ENCODE measurements at regions not wholly inside any gene's neighbourhood (a gene's known extent, or its start where the extent isn't known, plus 50 kb on each side); places are given as distances from the start of the nearest gene placed in this dataset.

GRCh38 chr12:84660139-84660538, 252.5 kb downstream of the SLC6A15 start:
- no peak for DNase-seq

GRCh38 chr12:84658877-84659276, 253.7 kb downstream of the SLC6A15 start:
- no peak for DNase-seq

GRCh38 chr12:84656705-84657104, 255.9 kb downstream of the SLC6A15 start:
- no peak for DNase-seq

GRCh38 chr12:84653482-84653881, 259.1 kb downstream of the SLC6A15 start:
- DNase-seq, result no peak

DNA sequence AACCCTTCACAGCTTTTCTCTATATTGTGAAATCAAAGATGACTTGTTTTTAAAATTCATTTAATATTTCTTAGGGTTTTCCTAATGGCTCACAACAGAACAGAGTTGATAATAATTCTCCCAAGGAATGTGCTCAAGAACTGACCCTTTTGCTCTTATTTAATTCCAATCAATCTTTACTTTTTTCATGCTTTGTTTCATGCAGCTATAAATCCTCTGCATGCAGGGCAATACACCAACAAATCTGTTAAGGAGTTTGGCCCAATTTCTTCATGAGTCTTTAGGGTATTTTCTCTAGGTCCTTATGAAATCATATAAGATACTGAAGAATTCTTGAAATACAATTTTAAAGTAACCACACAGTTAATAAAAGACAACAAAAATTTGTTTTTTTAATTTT, 264.2 kb downstream of the SLC6A15 start:
- no peak for DNase-seq

DNA sequence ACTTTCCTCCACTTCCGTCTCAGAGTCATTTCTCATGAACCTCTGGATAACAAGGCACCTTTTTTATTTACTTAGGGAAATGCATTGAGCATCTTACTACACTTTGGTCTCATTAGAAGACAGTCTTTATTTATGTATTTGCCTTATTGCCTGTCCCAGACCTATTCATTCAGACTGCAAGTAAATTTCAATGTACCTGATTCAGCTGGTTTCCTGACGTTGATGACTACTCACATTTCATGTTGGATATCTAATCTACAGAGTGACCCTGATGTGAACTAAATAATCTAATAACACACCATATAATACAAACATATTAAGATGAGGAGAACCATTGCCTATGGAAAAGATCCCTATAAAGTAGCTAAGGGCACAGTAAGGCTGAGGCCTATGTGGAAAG, 267.7 kb downstream of the SLC6A15 start:
- DNase-seq, result no peak

- no peak for DNase-seq
Measured at GRCh38 chr12:84643993-84644392, 268.6 kb downstream of the SLC6A15 start.

DNA sequence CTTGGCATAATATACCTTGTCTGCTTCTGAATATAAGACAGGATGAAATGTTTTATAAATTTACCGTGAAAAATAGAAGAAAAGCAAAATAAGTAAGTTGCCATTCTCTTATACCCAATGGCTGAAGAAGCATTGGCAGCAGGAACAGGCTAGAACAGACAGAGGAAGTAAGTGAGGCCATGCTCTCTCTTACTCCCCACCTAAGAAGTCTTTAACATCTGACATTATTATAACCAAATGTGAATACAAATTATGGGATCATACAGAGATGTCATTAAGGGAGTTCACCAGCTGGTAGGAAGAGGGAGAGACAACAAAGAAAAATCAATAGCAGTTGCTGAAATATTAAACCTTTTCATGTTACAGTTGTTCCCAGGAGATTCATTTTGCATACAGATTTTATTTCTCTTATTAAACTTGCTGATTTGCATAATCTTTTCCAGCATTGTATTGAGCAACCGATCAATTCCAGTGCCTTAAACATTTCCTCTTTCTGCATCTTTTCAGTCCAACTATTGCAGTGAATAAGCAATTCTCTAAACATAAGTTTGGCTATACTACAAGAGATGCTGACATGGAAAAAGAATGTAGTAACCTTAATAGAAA, 270.6 kb downstream of the SLC6A15 start:
- no peak for DNase-seq

- DNase-seq, result no peak
Measured at GRCh38 chr12:84638811-84639368, 273.7 kb downstream of the SLC6A15 start.

DNA sequence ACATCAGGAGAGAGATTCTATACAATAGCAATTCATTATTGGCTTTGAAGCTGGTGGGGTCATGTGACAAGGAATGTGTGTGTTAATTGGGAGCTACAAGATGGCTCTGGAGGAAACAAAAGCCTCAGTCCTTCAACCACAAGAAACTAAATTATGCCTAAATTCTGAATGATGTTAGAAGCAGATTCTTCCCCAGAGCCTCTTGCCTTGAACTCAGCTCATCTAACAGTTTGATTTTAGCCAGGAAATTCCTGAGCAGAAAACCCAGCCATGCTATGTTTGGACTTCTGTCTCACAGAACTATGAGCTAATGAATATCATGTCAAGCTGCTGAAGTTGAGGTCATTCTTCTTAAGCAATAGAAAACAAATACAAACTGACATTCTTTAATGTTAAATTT, 274.7 kb downstream of the SLC6A15 start:
- DNase-seq, result no peak

DNA sequence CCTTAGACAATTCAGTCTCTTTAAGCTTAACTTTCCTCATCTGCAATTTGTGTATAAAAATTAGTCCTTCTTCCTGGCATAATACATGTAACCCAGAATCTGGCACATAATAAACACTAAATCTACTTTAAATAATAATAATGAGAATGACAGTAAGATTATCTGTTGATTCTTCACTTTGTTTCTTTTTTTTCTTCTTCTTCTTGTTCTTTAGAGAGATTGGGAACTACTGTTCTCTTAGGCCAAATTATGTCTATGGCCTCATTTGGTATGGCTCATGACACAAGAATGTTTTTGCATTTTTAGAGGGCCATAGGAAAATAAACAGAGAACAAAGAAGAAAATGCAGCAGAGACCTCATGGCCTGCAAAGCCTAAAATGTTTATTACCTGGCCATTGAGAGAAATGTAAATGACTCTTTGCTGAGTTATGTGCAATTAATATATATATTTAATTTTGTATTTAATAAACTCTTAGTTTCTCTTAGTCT, 275.8 kb downstream of the SLC6A15 start:
- no peak for DNase-seq

DNA sequence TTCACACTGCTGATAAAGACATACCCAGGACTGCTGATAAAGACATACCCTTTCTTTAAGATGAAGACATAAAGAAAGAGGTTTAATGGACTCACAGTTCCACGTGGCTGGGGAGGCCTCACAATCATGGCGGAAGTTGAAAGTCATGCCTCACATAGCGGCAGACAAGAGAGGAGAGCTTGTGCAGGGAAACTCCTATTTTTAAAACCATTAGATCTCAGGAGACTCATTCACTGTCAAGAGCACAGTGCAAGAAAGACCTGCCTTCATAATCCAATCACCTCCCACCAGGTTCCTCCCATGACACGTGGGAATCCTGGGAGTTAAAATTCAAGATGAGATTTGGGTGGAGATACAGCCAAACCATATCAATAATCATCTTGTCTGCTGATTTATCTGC, 278.1 kb downstream of the SLC6A15 start:
- no peak for DNase-seq

- DNase-seq, result no peak
Measured at GRCh38 chr12:84632556-84632955, 280.0 kb downstream of the SLC6A15 start.

- DNase-seq, result no peak
Measured at GRCh38 chr12:84631020-84631419, 281.6 kb downstream of the SLC6A15 start.

DNA sequence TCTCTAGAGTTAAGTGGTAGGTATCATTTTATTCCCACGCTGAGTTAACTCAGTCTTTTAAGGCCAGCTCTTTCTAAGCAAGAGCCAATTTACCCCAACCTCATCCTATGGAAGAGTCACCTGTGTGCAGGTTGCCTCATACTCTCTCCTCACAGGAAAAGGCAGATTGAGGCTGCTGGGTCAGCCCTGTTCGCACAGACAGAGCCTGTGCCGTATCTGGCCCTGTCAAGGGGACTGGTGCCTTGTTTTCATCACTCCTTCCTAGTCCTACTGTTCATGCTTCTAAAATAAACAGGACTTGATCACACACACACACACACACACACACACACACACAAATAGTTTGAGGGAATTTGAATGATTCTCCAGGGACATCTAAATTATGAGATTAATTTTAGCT, 285.0 kb downstream of the SLC6A15 start:
- no peak for DNase-seq

DNA sequence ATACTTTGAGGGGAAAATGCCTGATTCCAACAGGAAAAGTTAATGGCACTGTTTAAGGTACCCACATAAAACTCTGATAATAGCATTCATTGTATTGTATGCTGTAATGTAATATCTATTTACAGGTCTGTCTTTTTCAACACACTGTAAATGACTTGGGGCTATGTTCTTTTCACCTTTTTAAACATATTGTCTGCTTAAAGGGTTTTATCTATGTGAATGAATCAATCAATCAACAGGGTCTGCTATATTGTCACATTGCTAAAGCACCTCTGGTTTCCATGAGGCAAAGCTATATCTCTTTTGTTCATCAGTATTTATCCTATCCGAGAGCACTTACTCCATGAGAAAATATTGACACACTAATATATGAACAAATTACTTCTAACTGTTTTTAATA, 288.0 kb downstream of the SLC6A15 start:
- DNase-seq, result no peak

- DNase-seq, result no peak
Measured at GRCh38 chr12:84619053-84619571, 293.5 kb downstream of the SLC6A15 start.

DNA sequence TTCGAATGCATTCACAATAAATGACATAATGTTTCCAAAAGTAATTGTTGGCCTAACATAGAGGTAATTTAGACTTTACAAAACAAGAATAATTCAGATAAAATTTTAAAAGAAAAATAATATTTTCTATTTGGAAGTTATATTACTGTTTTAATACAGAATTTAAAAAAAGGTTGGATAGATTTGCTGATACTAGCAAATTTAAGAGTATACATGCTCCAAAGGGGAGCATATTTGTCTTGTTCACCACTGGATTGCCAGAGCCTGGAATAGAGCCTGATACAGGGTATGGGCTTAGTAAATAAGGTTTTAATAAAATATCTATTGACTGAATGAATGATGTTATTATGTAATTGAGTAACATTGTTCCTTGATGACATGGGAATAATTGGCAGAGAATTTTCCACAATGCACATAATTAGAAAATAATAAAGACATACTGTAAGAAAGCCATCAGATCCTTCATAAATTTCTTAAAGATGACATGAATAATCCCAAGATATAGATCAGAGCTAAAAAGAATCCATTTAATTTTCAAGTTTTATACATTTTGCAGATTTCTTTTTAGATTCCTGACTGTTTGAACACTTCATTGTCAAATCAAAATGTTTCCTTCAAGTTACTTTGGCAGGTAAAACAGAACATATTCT, 305.3 kb downstream of the SLC6A15 start:
- DNase-seq, result no peak

GRCh38 chr12:84605983-84606382, 306.6 kb downstream of the SLC6A15 start:
- no peak for DNase-seq

- no peak for DNase-seq
Measured at GRCh38 chr12:84604551-84604950, 308.0 kb downstream of the SLC6A15 start.

DNA sequence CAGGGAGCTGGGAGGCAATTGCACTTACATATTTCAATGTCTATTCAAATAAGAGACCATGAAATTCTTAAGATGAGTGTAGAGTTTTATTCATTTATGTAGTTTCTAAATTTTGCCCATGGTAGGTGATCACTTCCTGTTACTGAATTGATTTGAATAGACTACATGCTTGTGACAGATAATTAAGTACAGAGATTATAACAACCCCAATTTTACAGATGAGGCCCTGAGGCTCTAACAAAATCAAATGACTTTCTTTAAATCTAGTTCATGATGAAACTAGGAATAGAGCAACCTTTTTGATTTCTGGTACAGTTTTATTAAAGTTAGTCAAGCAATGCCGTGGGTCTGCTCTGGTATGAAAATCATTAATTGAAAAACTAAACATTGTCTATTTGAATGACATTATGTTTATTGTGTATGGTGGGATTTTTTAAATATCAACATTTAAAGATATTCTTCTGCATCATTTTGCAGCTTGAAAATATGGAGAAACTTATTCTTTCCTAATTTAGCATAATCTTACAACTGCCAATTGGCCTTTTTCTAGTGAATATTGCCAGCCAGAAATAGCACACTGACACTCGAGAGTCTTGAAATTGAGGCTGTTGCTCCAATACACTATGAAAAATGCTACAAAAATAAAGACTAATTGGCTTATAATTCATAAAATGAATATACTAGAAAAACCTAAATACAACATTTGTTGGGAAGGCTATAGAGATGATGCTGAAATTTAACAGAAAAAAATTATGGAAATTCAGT, 308.9 kb downstream of the SLC6A15 start:
- no peak for DNase-seq

- no peak for DNase-seq
Measured at GRCh38 chr12:84601483-84601882, 311.1 kb downstream of the SLC6A15 start.

- no peak for DNase-seq
Measured at GRCh38 chr12:84599539-84599938, 313.1 kb downstream of the SLC6A15 start.

- no peak for DNase-seq
Measured at GRCh38 chr12:84596266-84596665, 316.3 kb downstream of the SLC6A15 start.

Measured in activated CD4-positive, alpha-beta T cell treated with anti-CD3 and anti-CD28 coated beads for 4 hours (primary cell).